ENCODE measurements at regions not wholly inside any gene's neighbourhood (a gene's known extent, or its start where the extent isn't known, plus 50 kb on each side); places are given as distances from the start of the nearest gene placed in this dataset.

- FAIRE-seq (no peak), DNase-seq (ENCODE audit: extremely low spot score, insufficient read length, low read depth) (no peak)
Observed at GRCh38 chr4:180407275-180407885, 1835.8 kb upstream of the TENM3 start.

- FAIRE-seq, result no peak
Observed at GRCh38 chr4:180418819-180419531, 1824.2 kb upstream of the TENM3 start.

GRCh38 chr4:180422989-180423711 is 1820.1 kb upstream of the TENM3 start:
- no peak for FAIRE-seq
- no peak for DNase-seq (ENCODE audit: extremely low spot score, insufficient read length, low read depth)

More at GRCh38 chr4:180418819-180419531, 1824.2 kb upstream of the TENM3 start:
- DNase-seq (ENCODE audit: extremely low spot score, insufficient read length, low read depth), result no peak

- no peak for DNase-seq (ENCODE audit: extremely low spot score, insufficient read length, low read depth)
- FAIRE-seq, result no peak
Observed at GRCh38 chr4:180423712-180424057, 1819.5 kb upstream of the TENM3 start.

- DNase-seq (ENCODE audit: extremely low spot score, insufficient read length, low read depth) (no peak), FAIRE-seq (no peak)
Observed at GRCh38 chr4:180426938-180427337, 1816.3 kb upstream of the TENM3 start.

GRCh38 chr4:180430283-180430682 is 1812.9 kb upstream of the TENM3 start:
- FAIRE-seq (no peak), DNase-seq (ENCODE audit: extremely low spot score, insufficient read length, low read depth) (no peak)

GRCh38 chr4:180434131-180434895 is 1808.9 kb upstream of the TENM3 start:
- DNase-seq (ENCODE audit: extremely low spot score, insufficient read length, low read depth), result no peak
- FAIRE-seq, result no peak

- FAIRE-seq, result no peak
- DNase-seq (ENCODE audit: extremely low spot score, insufficient read length, low read depth), result no peak
Observed at GRCh38 chr4:180436361-180436760, 1806.8 kb upstream of the TENM3 start.

GRCh38 chr4:180437601-180438000 is 1805.6 kb upstream of the TENM3 start:
- FAIRE-seq, result no peak
- DNase-seq (ENCODE audit: extremely low spot score, insufficient read length, low read depth), result no peak

- no peak for DNase-seq (ENCODE audit: extremely low spot score, insufficient read length, low read depth)
- no peak for FAIRE-seq
Observed at GRCh38 chr4:180448306-180448705, 1794.9 kb upstream of the TENM3 start.

- no peak for DNase-seq (ENCODE audit: extremely low spot score, insufficient read length, low read depth)
- FAIRE-seq, result no peak
Observed at GRCh38 chr4:180449395-180449956, 1793.7 kb upstream of the TENM3 start.

- no peak for DNase-seq (ENCODE audit: extremely low spot score, insufficient read length, low read depth)
- no peak for FAIRE-seq
Observed at GRCh38 chr4:180455226-180455625, 1788.0 kb upstream of the TENM3 start.

GRCh38 chr4:180456928-180457327 is 1786.3 kb upstream of the TENM3 start:
- FAIRE-seq (no peak), DNase-seq (ENCODE audit: extremely low spot score, insufficient read length, low read depth) (no peak)

GRCh38 chr4:180462116-180462515 is 1781.1 kb upstream of the TENM3 start:
- FAIRE-seq, result no peak

GRCh38 chr4:180465364-180465763 is 1777.8 kb upstream of the TENM3 start:
- DNase-seq (ENCODE audit: extremely low spot score, insufficient read length, low read depth), result no peak

More at GRCh38 chr4:180462116-180462515, 1781.1 kb upstream of the TENM3 start:
- DNase-seq (ENCODE audit: extremely low spot score, insufficient read length, low read depth), result no peak

GRCh38 chr4:180483036-180483435 is 1760.2 kb upstream of the TENM3 start:
- FAIRE-seq, result no peak

More at GRCh38 chr4:180465364-180465763, 1777.8 kb upstream of the TENM3 start:
- no peak for FAIRE-seq

GRCh38 chr4:180485407-180485806 is 1757.8 kb upstream of the TENM3 start:
- no peak for FAIRE-seq
- no peak for DNase-seq (ENCODE audit: extremely low spot score, insufficient read length, low read depth)

More at GRCh38 chr4:180483036-180483435, 1760.2 kb upstream of the TENM3 start:
- no peak for DNase-seq (ENCODE audit: extremely low spot score, insufficient read length, low read depth)

GRCh38 chr4:180486342-180486741 is 1756.9 kb upstream of the TENM3 start:
- DNase-seq (ENCODE audit: extremely low spot score, insufficient read length, low read depth) (no peak), FAIRE-seq (no peak)

- FAIRE-seq (no peak), DNase-seq (ENCODE audit: extremely low spot score, insufficient read length, low read depth) (no peak)
Observed at GRCh38 chr4:180489787-180490186, 1753.4 kb upstream of the TENM3 start.

- FAIRE-seq (no peak), DNase-seq (ENCODE audit: extremely low spot score, insufficient read length, low read depth) (no peak)
Observed at GRCh38 chr4:180491210-180491609, 1752.0 kb upstream of the TENM3 start.
